ENCODE measurements at regions not wholly inside any gene's neighbourhood (a gene's known extent, or its start where the extent isn't known, plus 50 kb on each side); places are given as distances from the start of the nearest gene placed in this dataset.

DNA sequence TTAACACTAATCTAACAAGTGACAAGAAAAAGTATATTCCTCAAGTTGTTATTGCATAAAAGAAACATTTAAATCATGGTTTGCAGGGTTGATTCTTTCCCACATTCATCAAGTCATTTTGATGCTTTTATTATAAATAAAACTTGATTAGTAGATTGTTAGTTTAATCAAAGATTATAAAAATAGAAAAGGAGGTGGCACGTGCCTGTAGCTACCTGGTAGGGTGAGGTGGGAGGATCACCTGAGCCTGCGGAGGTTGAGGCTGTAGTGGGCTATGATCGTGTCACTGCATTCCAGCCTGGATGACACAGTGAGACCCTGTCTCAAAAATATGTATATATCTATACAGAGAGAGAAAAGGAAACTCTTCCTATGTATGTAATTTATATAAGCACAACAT lies 433.2 kb upstream of the RGS6 start:
- Mint-ChIP-seq H3K36me3 (ENCODE audit: insufficient read depth, unreplicated experiment) (no peaks in the 10 kb centered on the region), H3K9me3 (ENCODE audit: unreplicated experiment) (no peaks in the 10 kb centered on the region), H3K27me3 (ENCODE audit: insufficient read depth, unreplicated experiment) (no peaks in the 10 kb centered on the region), H3K4me1 (ENCODE audit: insufficient read depth, unreplicated experiment) (peaks cover 21% of the 10 kb centered on the region), H3K4me3 (ENCODE audit: unreplicated experiment) (no peak overlapping the region), H3K27ac (ENCODE audit: low read depth, unreplicated experiment) (no peak overlapping the region)
- no TSS peak for BruUV-seq (replicated peaks)
- intact Hi-C loops (cut with micrococcal nuclease): no loop called here
- TF ChIP-seq, protein P1, sequence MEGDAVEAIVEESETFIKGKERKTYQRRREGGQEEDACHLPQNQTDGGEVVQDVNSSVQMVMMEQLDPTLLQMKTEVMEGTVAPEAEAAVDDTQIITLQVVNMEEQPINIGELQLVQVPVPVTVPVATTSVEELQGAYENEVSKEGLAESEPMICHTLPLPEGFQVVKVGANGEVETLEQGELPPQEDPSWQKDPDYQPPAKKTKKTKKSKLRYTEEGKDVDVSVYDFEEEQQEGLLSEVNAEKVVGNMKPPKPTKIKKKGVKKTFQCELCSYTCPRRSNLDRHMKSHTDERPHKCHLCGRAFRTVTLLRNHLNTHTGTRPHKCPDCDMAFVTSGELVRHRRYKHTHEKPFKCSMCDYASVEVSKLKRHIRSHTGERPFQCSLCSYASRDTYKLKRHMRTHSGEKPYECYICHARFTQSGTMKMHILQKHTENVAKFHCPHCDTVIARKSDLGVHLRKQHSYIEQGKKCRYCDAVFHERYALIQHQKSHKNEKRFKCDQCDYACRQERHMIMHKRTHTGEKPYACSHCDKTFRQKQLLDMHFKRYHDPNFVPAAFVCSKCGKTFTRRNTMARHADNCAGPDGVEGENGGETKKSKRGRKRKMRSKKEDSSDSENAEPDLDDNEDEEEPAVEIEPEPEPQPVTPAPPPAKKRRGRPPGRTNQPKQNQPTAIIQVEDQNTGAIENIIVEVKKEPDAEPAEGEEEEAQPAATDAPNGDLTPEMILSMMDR (IDR thresholded peaks at IDR 0.05; ENCODE audit: unreplicated experiment): no peak
- ChIA-PET POLR2A (interaction anchor here (0.8 to 2.2 kb wide), 4 partner anchors 12 to 178 kb away, joined by 3 to 11 read pairs (median 4); no protein-coding TSS in a partner anchor), CTCF (interaction anchor here (1.5 kb wide), 1 partner anchor 11 kb away, joined by 4 read pairs; no protein-coding TSS in a partner anchor)
- DNase-seq (ENCODE audit: unreplicated experiment): no peak

DNA sequence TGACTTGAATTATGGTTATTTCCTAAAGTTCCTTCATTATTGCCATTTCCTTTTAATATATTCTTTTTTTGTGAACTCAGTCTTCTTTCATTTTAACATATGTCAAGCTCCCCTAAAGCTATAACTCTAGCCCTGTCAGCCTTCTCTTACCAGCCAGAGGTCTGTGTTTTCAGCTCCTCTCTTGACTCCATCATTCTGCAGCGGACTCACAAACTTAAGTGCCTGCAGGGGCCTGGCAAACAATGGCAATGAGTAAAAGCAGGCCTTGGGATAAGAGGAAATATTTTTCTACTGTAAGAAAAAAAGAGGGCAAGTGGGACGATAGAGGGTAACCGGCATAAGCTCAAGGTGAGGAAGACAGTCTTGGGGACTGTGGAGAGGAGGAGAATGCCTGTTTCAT lies 424.5 kb upstream of the RGS6 start:
- Mint-ChIP-seq H3K36me3 (ENCODE audit: insufficient read depth, unreplicated experiment) (peaks cover 3% of the 10 kb centered on the region), H3K4me1 (ENCODE audit: insufficient read depth, unreplicated experiment) (peaks cover 5% of the 10 kb centered on the region), H3K9me3 (ENCODE audit: unreplicated experiment) (no peaks in the 10 kb centered on the region), H3K27ac (ENCODE audit: low read depth, unreplicated experiment) (no peak overlapping the region), H3K27me3 (ENCODE audit: insufficient read depth, unreplicated experiment) (no peaks in the 10 kb centered on the region), H3K4me3 (ENCODE audit: unreplicated experiment) (no peak overlapping the region)
- TF ChIP-seq, protein P1 (IDR thresholded peaks at IDR 0.05; ENCODE audit: unreplicated experiment): no peak
- no peak for DNase-seq (ENCODE audit: unreplicated experiment)
- intact Hi-C loops (cut with micrococcal nuclease): no loop called here
- ChIA-PET POLR2A (interaction anchor here (0.7 kb wide), 1 partner anchor 13 kb away, joined by 3 read pairs; no protein-coding TSS in a partner anchor), CTCF (interaction anchor here (1.0 kb wide), 1 partner anchor 104 kb away, joined by 3 read pairs; no protein-coding TSS in a partner anchor)
- no TSS peak for BruUV-seq (replicated peaks)

DNA sequence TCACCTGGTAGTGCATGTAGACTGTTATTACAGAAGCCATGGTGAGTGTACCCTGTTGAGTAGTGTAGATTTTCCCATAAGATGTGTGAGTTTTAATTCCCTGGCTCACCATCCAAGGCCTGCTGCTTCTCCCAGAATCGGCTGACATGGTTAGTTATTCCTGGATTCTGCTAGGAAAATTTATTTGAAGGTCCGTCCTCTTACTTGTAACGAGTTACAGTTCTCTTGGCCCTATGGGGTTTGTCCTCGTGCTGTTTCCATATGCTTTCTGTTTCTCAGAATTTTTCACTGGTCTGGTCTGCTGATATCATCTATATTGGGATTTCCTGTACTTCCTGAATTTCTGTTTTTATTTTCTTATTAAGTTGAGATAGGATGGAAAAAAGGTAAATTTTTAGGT lies 423.3 kb upstream of the RGS6 start:
- Mint-ChIP-seq H3K27ac (ENCODE audit: low read depth, unreplicated experiment) (no peak overlapping the region), H3K36me3 (ENCODE audit: insufficient read depth, unreplicated experiment) (peaks cover 7% of the 10 kb centered on the region), H3K27me3 (ENCODE audit: insufficient read depth, unreplicated experiment) (no peaks in the 10 kb centered on the region), H3K4me3 (ENCODE audit: unreplicated experiment) (no peak overlapping the region), H3K4me1 (ENCODE audit: insufficient read depth, unreplicated experiment) (no peaks in the 10 kb centered on the region), H3K9me3 (ENCODE audit: unreplicated experiment) (no peaks in the 10 kb centered on the region)
- no peak for DNase-seq (ENCODE audit: unreplicated experiment)
- intact Hi-C loops (cut with micrococcal nuclease): no loop called here
- ChIA-PET CTCF (interaction anchor here (0.6 kb wide), 1 partner anchor 503 kb away, joined by 3 read pairs; no protein-coding TSS in a partner anchor), POLR2A (interaction anchor here (0.7 kb wide), 1 partner anchor 19 kb away, joined by 3 read pairs; no protein-coding TSS in a partner anchor)
- TF ChIP-seq, protein P1 (IDR thresholded peaks at IDR 0.05; ENCODE audit: unreplicated experiment): no peak
- BruUV-seq (replicated peaks): no TSS peak

DNA sequence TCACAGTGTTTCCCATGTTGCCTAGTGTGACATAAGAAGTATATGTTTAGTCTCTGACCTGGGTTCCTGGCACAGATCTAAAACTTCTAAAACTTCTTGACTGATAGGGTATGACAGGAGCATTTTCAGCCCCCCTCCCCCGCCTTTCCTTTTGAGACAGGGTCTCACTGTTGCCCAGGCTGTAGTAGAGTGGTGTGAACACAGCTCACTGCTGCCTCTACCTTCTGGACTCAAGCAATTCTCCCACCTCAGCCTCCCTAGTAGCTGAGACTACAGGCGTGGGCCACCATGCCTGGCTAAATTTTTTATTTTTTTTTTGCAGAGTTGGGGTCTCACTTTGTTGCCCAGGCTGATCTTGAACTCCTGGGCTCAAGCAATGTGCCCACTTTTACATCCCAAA lies 421.1 kb upstream of the RGS6 start:
- POLR2A ChIA-PET: interaction anchor here (0.6 to 0.7 kb wide), 2 partner anchors 11 to 43 kb away, joined by 3 read pairs; no protein-coding TSS in a partner anchor
- no peaks in the 10 kb centered on the region for H3K27me3 Mint-ChIP-seq (ENCODE audit: insufficient read depth, unreplicated experiment)
- peaks cover 7% of the 10 kb centered on the region for H3K36me3 Mint-ChIP-seq (ENCODE audit: insufficient read depth, unreplicated experiment)
- TF ChIP-seq, protein P1 (IDR thresholded peaks at IDR 0.05; ENCODE audit: unreplicated experiment): no peak
- no peaks in the 10 kb centered on the region for H3K9me3 Mint-ChIP-seq (ENCODE audit: unreplicated experiment)
- DNase-seq (ENCODE audit: unreplicated experiment): no peak
- intact Hi-C loops (cut with micrococcal nuclease): no loop called here
- no peak overlapping the region for H3K27ac Mint-ChIP-seq (ENCODE audit: low read depth, unreplicated experiment)
- CTCF ChIA-PET: interaction anchor here (0.6 kb wide), 1 partner anchor 81 kb away, joined by 4 read pairs; no protein-coding TSS in a partner anchor
- no peak overlapping the region for H3K4me3 Mint-ChIP-seq (ENCODE audit: unreplicated experiment)
- H3K4me1 Mint-ChIP-seq (ENCODE audit: insufficient read depth, unreplicated experiment): no peaks in the 10 kb centered on the region
- BruUV-seq (replicated peaks): no TSS peak

Data from MCF 10A (cell line).